ENCODE measurements at regions not wholly inside any gene's neighbourhood (a gene's known extent, or its start where the extent isn't known, plus 50 kb on each side); places are given as distances from the start of the nearest gene placed in this dataset.

GRCh38 chr4:29046186-29046585 lies 1674.0 kb upstream of the PCDH7 start:
- TF ChIP-seq CTCF (IDR thresholded peaks at IDR 0.05), result no peak
- no peak for ATAC-seq
- no peaks in the 10 kb centered on the region for H3K4me1 ChIP-seq (ENCODE audit: low read depth)
- peaks cover 4% of the 10 kb centered on the region for H3K9me3 ChIP-seq
- no peak overlapping the region for H3K4me3 ChIP-seq
- no peak for DNase-seq
- H3K36me3 ChIP-seq (ENCODE audit: low read depth), result no peaks in the 10 kb centered on the region
- intact Hi-C loops (cut with DNase I, micrococcal nuclease), result no loop called here

- no peak overlapping the region for H3K4me3 ChIP-seq
- no peaks in the 10 kb centered on the region for H3K36me3 ChIP-seq (ENCODE audit: low read depth)
- peaks cover 4% of the 10 kb centered on the region for H3K9me3 ChIP-seq
- TF ChIP-seq CTCF (IDR thresholded peaks at IDR 0.05), result no peak
- ATAC-seq (no peak), DNase-seq (no peak)
- intact Hi-C loops (cut with DNase I, micrococcal nuclease), result no loop called here
- H3K4me1 ChIP-seq (ENCODE audit: low read depth), result no peaks in the 10 kb centered on the region
These were observed 1673.4 kb upstream of the PCDH7 start for GRCh38 chr4:29046781-29047180.

- no peak for TF ChIP-seq CTCF (IDR thresholded peaks at IDR 0.05)
- Histone ChIP-seq H3K4me1 (ENCODE audit: low read depth) (no peaks in the 10 kb centered on the region), H3K36me3 (ENCODE audit: low read depth) (no peaks in the 10 kb centered on the region), H3K4me3 (no peak overlapping the region), H3K9me3 (peaks cover 7% of the 10 kb centered on the region)
- DNase-seq (peak in 2 of 3 donors; percentile 11 to 39), ATAC-seq (no peak)
- intact Hi-C loops (cut with DNase I, micrococcal nuclease), result no loop called here
These were observed 1672.7 kb upstream of the PCDH7 start for GRCh38 chr4:29047341-29048041.

GRCh38 chr4:29051381-29051965 lies 1668.7 kb upstream of the PCDH7 start:
- no peak for ATAC-seq
- no peak overlapping the region for H3K4me3 ChIP-seq
- no peak for TF ChIP-seq CTCF (IDR thresholded peaks at IDR 0.05)
- no peaks in the 10 kb centered on the region for H3K4me1 ChIP-seq (ENCODE audit: low read depth)
- peaks cover 10% of the 10 kb centered on the region for H3K9me3 ChIP-seq
- DNase-seq, result no peak
- intact Hi-C loops (cut with DNase I, micrococcal nuclease), result no loop called here
- H3K36me3 ChIP-seq (ENCODE audit: low read depth), result no peaks in the 10 kb centered on the region

GRCh38 chr4:29052266-29052665 lies 1667.9 kb upstream of the PCDH7 start:
- DNase-seq, result no peak
- intact Hi-C loops (cut with DNase I, micrococcal nuclease), result no loop called here
- Histone ChIP-seq H3K9me3 (peaks cover 8% of the 10 kb centered on the region), H3K4me3 (no peak overlapping the region), H3K36me3 (ENCODE audit: low read depth) (no peaks in the 10 kb centered on the region), H3K4me1 (ENCODE audit: low read depth) (no peaks in the 10 kb centered on the region)
- TF ChIP-seq CTCF (IDR thresholded peaks at IDR 0.05), result no peak
- no peak for ATAC-seq

Data from mucosa of descending colon (tissue), 3 donors.